ENCODE measurements at regions not wholly inside any gene's neighbourhood (a gene's known extent, or its start where the extent isn't known, plus 50 kb on each side); places are given as distances from the start of the nearest gene placed in this dataset.

- TF ChIP-seq CTCF (IDR thresholded peaks at IDR 0.05), result no peak
- TF ChIP-seq POLR2A (IDR thresholded peaks at IDR 0.05), result no peak
These were observed 251.6 kb upstream of the FOXF1 start for GRCh38 chr16:86258713-86259112.
